HEK293T (cell line): ENCODE measurements at regions not wholly inside any gene's neighbourhood (a gene's known extent, or its start where the extent isn't known, plus 50 kb on each side); places are given as distances from the start of the nearest gene placed in this dataset.

ENCODE experiments used
- FOXA1 ChIP-seq: fragments of 450-650 bp; IDR thresholded peaks from 2 replicates; pipeline ENCODE4 v1.6.1; 2016; ENCODE audit warnings: mild to moderate bottlenecking
- L3MBTL2 ChIP-seq: fragments of 450-650 bp; conservative IDR thresholded peaks from 2 replicates; pipeline ENCODE4 v1.6.1; 2016; ENCODE audit warnings: mild to moderate bottlenecking
- TARDBP ChIP-seq: fragments of 450-650 bp; IDR thresholded peaks from 2 replicates; pipeline ENCODE4 v1.6.1; 2016

- no peak for TF ChIP-seq FOXA1
- no peak for TF ChIP-seq TARDBP
- TF ChIP-seq L3MBTL2, result no peak
Observed at GRCh38 chr6:22091424-22091948, 205.3 kb downstream of the PRL start.
